ENCODE measurements at regions not wholly inside any gene's neighbourhood (a gene's known extent, or its start where the extent isn't known, plus 50 kb on each side); places are given as distances from the start of the nearest gene placed in this dataset.

DNA sequence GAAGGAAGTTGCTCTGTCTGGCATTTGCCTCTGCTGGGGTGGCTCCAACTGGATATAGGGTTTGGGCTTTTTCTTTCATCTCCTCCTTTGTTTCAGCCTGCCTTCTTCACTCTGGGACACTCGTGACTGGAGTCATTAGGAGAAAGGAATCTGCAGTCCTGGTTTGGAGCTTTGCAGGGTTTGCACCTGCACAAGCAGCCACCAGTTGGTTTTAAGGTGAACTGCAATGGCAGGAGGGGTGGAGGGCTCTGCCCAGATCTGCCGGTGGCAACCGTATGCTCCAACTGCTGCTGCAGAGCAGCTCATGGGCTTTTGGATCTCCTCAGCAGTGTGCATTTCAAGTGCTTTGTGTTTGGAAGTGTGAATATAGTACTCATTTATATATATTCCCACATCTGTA is 131.3 kb upstream of the MGAT5 start:
- 39 to 71% methylated on average over 3 of the region's 3 CpGs for WGBS, 2 donors
- intact Hi-C loops (cut with DNase I), result loop anchor here (10.0 kb wide), 2 partner anchors 82 to 1412 kb away; partner anchors contain the start of genes R3HDM1 and ZRANB3

DNA sequence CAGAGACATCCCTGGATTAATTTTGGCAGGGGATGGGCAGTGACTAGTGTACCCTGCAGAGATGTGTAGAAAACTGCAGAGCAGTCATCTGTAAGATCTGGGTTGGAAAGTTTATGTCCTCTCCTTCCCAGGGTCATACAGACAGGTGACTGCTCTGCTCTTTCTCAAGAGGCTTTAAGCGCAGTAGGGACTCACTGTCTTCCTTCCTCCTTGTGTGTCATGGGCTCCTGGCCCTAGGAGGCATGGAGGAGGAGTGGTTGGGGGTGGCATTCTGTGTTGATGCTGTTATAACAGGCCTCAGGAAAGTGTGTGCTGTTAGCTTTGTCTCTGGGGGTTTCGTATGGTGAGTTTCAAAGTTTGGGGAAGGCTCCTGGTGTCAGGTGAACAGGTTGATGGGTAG is 130.5 kb upstream of the MGAT5 start:
- no peak overlapping the region for H3K27ac ChIP-seq
- no peak overlapping the region for H3K4me3 ChIP-seq
- H3K9me3 ChIP-seq, result no peaks in the 10 kb centered on the region
- intact Hi-C loops (cut with DNase I), result loop anchor here (10.0 kb wide), 2 partner anchors 81 to 1411 kb away; partner anchors contain the start of genes R3HDM1 and ZRANB3
- no peak for DNase-seq
- 71 to 85% methylated on average over 2 of the region's 2 CpGs for WGBS, 2 donors
- H3K4me1 ChIP-seq, result peaks cover 0 to 39% (median 19%) of the 10 kb centered on the region in 4 donors
- H3K27me3 ChIP-seq, result no peaks in the 10 kb centered on the region
- TF ChIP-seq POLR2A (IDR thresholded peaks at IDR 0.05), result no peak
- no peak for TF ChIP-seq EP300 (IDR thresholded peaks at IDR 0.05)
- no peak for TF ChIP-seq CTCF (IDR thresholded peaks at IDR 0.05)
- no peak for TF ChIP-seq POLR2AphosphoS5 (IDR thresholded peaks at IDR 0.05)
- H3K36me3 ChIP-seq, result no peaks in the 10 kb centered on the region

More for the DNA sequence above, 131.3 kb upstream of the MGAT5 start:
- Histone ChIP-seq H3K9me3 (no peaks in the 10 kb centered on the region), H3K4me3 (no peak overlapping the region), H3K27me3 (no peaks in the 10 kb centered on the region), H3K27ac (no peak overlapping the region), H3K4me1 (peaks cover 0 to 38% (median 18%) of the 10 kb centered on the region in 4 donors), H3K36me3 (no peaks in the 10 kb centered on the region)
- TF ChIP-seq EP300 (IDR thresholded peaks at IDR 0.05) (no peak), CTCF (IDR thresholded peaks at IDR 0.05) (no peak), POLR2AphosphoS5 (IDR thresholded peaks at IDR 0.05) (no peak), POLR2A (IDR thresholded peaks at IDR 0.05) (no peak)
- DNase-seq, result no peak

DNA sequence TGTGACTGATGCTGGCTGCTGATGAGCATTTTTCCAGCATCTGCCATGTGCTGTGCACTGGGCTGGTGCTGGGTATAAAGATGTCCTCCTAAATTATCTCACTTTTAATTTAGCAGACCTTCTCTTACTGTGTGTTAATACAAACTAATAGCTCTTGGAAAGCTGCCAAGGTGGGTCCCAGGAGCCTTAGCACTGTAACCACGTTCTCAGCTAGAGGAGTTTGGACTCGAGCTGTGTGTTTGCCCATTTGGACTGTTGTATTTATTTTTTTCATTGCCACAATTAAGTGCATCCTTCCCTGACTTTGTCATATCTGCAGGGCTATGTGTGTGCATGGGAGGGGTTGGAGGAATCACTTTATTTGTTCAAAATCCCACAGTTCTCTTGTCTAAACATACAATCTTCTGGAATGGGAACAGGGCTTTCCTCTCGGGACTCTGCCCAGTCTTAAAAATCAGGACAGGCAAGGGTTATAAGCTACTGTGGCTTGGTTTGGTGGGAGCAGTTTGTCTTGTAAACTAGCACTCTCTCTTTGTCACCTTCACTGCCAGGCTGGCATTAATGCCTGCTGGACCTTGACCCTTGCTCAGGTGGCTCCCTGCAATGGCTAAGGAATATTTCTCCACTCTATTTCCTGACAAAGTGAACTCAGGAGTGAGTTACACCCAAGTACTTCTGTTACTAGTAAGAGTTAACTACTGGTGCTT is 129.7 kb upstream of the MGAT5 start:
- H3K27ac ChIP-seq, result no peak overlapping the region
- H3K27me3 ChIP-seq, result no peaks in the 10 kb centered on the region
- 8 to 26% methylated on average over 3 of the region's 3 CpGs for WGBS, 2 donors
- no peaks in the 10 kb centered on the region for H3K36me3 ChIP-seq
- no peak for TF ChIP-seq POLR2AphosphoS5 (IDR thresholded peaks at IDR 0.05)
- no peak for TF ChIP-seq POLR2A (IDR thresholded peaks at IDR 0.05)
- no peak for TF ChIP-seq EP300 (IDR thresholded peaks at IDR 0.05)
- no peak for TF ChIP-seq CTCF (IDR thresholded peaks at IDR 0.05)
- no peak for DNase-seq
- H3K4me1 ChIP-seq, result peaks cover 0 to 31% (median 11%) of the 10 kb centered on the region in 4 donors
- H3K4me3 ChIP-seq, result no peak overlapping the region
- intact Hi-C loops (cut with DNase I), result loop anchor here (10.0 kb wide), 2 partner anchors 81 to 1411 kb away; partner anchors contain the start of genes R3HDM1 and ZRANB3
- H3K9me3 ChIP-seq, result no peaks in the 10 kb centered on the region

DNA sequence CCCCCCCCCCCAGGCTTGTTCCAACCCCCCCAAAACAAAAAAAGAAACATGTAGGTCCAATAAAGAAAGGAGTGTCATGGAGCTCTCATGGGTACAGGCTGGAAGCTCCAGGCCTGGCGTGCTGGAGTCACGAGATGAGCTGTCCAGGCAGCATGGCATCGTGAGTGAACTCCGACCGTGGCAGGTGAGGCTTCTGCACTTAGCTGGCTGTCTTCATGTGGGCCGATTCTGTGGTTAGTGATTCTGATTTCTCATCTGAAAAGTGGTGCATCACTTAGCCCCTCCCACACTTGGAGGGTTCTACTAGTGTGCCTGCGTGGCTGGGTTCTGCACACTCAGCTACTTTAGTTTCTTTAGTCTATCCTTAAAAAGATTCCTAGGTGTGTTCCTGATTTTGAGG is 126.4 kb upstream of the MGAT5 start:
- TF ChIP-seq POLR2A (IDR thresholded peaks at IDR 0.05) (no peak), CTCF (IDR thresholded peaks at IDR 0.05) (no peak), EP300 (IDR thresholded peaks at IDR 0.05) (no peak), POLR2AphosphoS5 (IDR thresholded peaks at IDR 0.05) (no peak)
- Histone ChIP-seq H3K27ac (no peak overlapping the region), H3K27me3 (no peaks in the 10 kb centered on the region), H3K4me1 (peaks cover 0 to 15% (median 2%) of the 10 kb centered on the region in 4 donors), H3K9me3 (no peaks in the 10 kb centered on the region), H3K4me3 (no peak overlapping the region), H3K36me3 (no peaks in the 10 kb centered on the region)
- WGBS, 2 donors, result 53 to 60% methylated on average over 7 of the region's 7 CpGs
- no peak for DNase-seq
- intact Hi-C loops (cut with DNase I), result loop anchor here (10.0 kb wide), 2 partner anchors 77 to 1407 kb away; partner anchors contain the start of genes R3HDM1 and ZRANB3
